HL-60 (cell line): ENCODE measurements at regions not wholly inside any gene's neighbourhood (a gene's known extent, or its start where the extent isn't known, plus 50 kb on each side); places are given as distances from the start of the nearest gene placed in this dataset.

Experiments
- DNase-seq, 2 experiments: peaks; one replicate each; pipeline ENCODE4 v3.0.0-alpha.2; 2010 to 2020; ENCODE audit warnings: low read depth in 1 of 2, low spot score in 1 of 2
- H3K27ac ChIP-seq: fragments of 250-450 bp; sonication (Bioruptor Pico); replicated peaks from 2 replicates; pipeline ENCODE4 v1.5.1; 2020; ENCODE audit warnings: mild to moderate bottlenecking, moderate library complexity
- H3K27me3 ChIP-seq: fragments of 250-450 bp; sonication (Bioruptor Pico); 2 replicates; pipeline ENCODE4 v1.5.1; 2021; ENCODE audit warnings: mild to moderate bottlenecking, moderate library complexity; ENCODE audit not compliant: insufficient read depth, poor library complexity, severe bottlenecking
- H3K4me3 ChIP-seq: replicated peaks from 2 replicates; pipeline ENCODE4 v1.5.1; 2011; ENCODE audit warnings: mild to moderate bottlenecking, control low read depth, low read length; ENCODE audit not compliant: insufficient read depth
- GABPA ChIP-seq: IDR thresholded peaks from 2 replicates; pipeline ENCODE4 v1.6.1; 2012; ENCODE audit warnings: low read depth
- POLR2AphosphoS5 ChIP-seq: IDR thresholded peaks from 2 replicates; pipeline ENCODE4 v1.6.1; 2012; ENCODE audit warnings: low read depth
- REST ChIP-seq: IDR thresholded peaks from 2 replicates; pipeline ENCODE4 v1.6.1; 2012; ENCODE audit warnings: low read depth; ENCODE audit not compliant: insufficient replicate concordance
- SPI1 ChIP-seq: IDR thresholded peaks from 2 replicates; pipeline ENCODE4 v1.6.1; 2012; ENCODE audit warnings: low read depth, mild to moderate bottlenecking, borderline replicate concordance
- TF ChIP-seq, protein P1 (sequence below): IDR thresholded peaks from one replicate; pipeline ENCODE4 v1.5.1; 2011; ENCODE audit warnings: low read length, control low read depth, inconsistent platforms; ENCODE audit not compliant: insufficient read depth

GRCh38 chr6:144878577-144878976, 593.4 kb downstream of the UTRN start:
- H3K27ac ChIP-seq: no peak overlapping the region
- DNase-seq: no peak
- H3K4me3 ChIP-seq: no peak overlapping the region
- no peaks in the 10 kb centered on the region for H3K27me3 ChIP-seq
- TF ChIP-seq GABPA: no peak
- TF ChIP-seq, protein P1, sequence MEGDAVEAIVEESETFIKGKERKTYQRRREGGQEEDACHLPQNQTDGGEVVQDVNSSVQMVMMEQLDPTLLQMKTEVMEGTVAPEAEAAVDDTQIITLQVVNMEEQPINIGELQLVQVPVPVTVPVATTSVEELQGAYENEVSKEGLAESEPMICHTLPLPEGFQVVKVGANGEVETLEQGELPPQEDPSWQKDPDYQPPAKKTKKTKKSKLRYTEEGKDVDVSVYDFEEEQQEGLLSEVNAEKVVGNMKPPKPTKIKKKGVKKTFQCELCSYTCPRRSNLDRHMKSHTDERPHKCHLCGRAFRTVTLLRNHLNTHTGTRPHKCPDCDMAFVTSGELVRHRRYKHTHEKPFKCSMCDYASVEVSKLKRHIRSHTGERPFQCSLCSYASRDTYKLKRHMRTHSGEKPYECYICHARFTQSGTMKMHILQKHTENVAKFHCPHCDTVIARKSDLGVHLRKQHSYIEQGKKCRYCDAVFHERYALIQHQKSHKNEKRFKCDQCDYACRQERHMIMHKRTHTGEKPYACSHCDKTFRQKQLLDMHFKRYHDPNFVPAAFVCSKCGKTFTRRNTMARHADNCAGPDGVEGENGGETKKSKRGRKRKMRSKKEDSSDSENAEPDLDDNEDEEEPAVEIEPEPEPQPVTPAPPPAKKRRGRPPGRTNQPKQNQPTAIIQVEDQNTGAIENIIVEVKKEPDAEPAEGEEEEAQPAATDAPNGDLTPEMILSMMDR: no peak
- TF ChIP-seq REST: no peak
- TF ChIP-seq POLR2AphosphoS5: no peak
- no peak for TF ChIP-seq SPI1

DNA sequence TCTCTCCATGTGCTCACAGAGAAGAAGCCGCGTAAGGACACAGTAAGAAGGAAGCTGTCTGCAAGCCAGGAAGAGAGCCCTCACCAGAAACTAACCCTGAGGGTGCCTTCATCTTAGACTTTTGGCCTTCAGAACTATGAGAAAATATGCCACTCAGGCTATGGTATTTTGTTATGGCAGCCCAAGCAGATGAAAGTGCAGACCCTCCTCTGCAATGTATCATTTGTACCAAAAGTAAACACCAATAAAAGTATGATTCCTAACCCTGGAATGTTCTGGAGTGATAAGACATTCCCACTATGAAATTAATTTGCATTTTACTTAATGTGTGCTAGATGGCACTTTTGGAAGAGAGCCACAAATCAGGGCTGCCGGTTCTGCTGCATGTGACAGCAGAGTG, 594.3 kb downstream of the UTRN start:
- Histone ChIP-seq H3K4me3 (no peak overlapping the region), H3K27ac (no peak overlapping the region), H3K27me3 (no peaks in the 10 kb centered on the region)
- TF ChIP-seq GABPA (no peak), SPI1 (no peak), POLR2AphosphoS5 (no peak), REST (no peak)
- TF ChIP-seq, protein P1: no peak
- no peak for DNase-seq

- DNase-seq: no peak
- H3K27me3 ChIP-seq: no peaks in the 10 kb centered on the region
- H3K4me3 ChIP-seq: no peak overlapping the region
- no peak overlapping the region for H3K27ac ChIP-seq
- TF ChIP-seq GABPA: no peak
- no peak for TF ChIP-seq POLR2AphosphoS5
- no peak for TF ChIP-seq REST
- no peak for TF ChIP-seq SPI1
- TF ChIP-seq, protein P1: no peak
Measured at GRCh38 chr6:144882425-144882824, 597.3 kb downstream of the UTRN start.
